PC-3 (cell line): ENCODE measurements at regions not wholly inside any gene's neighbourhood (a gene's known extent, or its start where the extent isn't known, plus 50 kb on each side); places are given as distances from the start of the nearest gene placed in this dataset.

Experiments
- ATAC-seq: fragments of 200-7000 bp; cut with Tn5 transposase; 2 replicates; pipeline ENCODE4 v1.9.1; 2020; ENCODE audit warnings: mild to moderate bottlenecking, moderate library complexity
- BruUV-seq: library from RNA; stranded (reverse); fragments of 400-500 nt; replicated peaks from 2 replicates; lab custom pipeline; 2021; lab: Mats Ljungman, UMichigan
- CTCF ChIA-PET: fragments of 300-600 bp; sonication (Branson Sonifier 250); formaldehyde crosslinking; loops from one replicate; lab custom pipeline; 2022; ENCODE audit warnings: antibody characterized with exemption; lab: Charles Lee
- POLR2A ChIA-PET: fragments of 300-600 bp; sonication (Branson Sonifier 250); formaldehyde crosslinking; loops from one replicate; lab custom pipeline; 2022; ENCODE audit warnings: antibody characterized with exemption; ENCODE audit not compliant: unreplicated experiment; lab: Charles Lee
- DNase-seq: peaks from one replicate; pipeline ENCODE4 v3.0.0-alpha.2; 2015
- H2AFZ ChIP-seq: fragments of 300-600 bp; sonication (generic); 2 replicates; pipeline ENCODE4 v1.6.0; 2016; ENCODE audit warnings: antibody characterized with exemption, low read length
- H3F3A ChIP-seq: fragments of 300-600 bp; sonication (generic); one replicate; pipeline ENCODE4 v1.6.0; 2017; ENCODE audit warnings: antibody characterized with exemption, low read length, control low read depth, mild to moderate bottlenecking; ENCODE audit not compliant: unreplicated experiment
- H3K27ac ChIP-seq: fragments of 300-600 bp; sonication (generic); 2 replicates; pipeline ENCODE4 v1.5.1; 2016; ENCODE audit warnings: mild to moderate bottlenecking, low read length
- H3K27me3 ChIP-seq: fragments of 300-600 bp; sonication (generic); 2 replicates; pipeline ENCODE4 v1.6.1; 2016; ENCODE audit warnings: low read length, mixed read lengths
- H3K36me3 ChIP-seq: fragments of 300-600 bp; sonication (generic); 2 replicates; pipeline ENCODE4 v1.6.1; 2016; ENCODE audit warnings: low read depth, mixed run types, low read length, mixed read lengths
- H3K4me1 ChIP-seq: fragments of 300-600 bp; sonication (generic); 2 replicates; pipeline ENCODE4 v1.5.1; 2016; ENCODE audit warnings: low read length; ENCODE audit not compliant: insufficient read depth
- H3K4me2 ChIP-seq: fragments of 300-600 bp; sonication (generic); 2 replicates; pipeline ENCODE4 v1.6.0; 2016; ENCODE audit warnings: low read length
- H3K4me3 ChIP-seq: fragments of 300-600 bp; sonication (generic); 2 replicates; pipeline ENCODE4 v1.5.1; 2016; ENCODE audit warnings: mild to moderate bottlenecking, low read length, mixed read lengths
- H3K79me2 ChIP-seq: fragments of 300-600 bp; sonication (generic); 2 replicates; pipeline ENCODE4 v1.6.1; 2017; ENCODE audit warnings: low read length, mixed read lengths
- H3K9ac ChIP-seq: fragments of 300-600 bp; sonication (generic); 2 replicates; pipeline ENCODE4 v1.6.0; 2016; ENCODE audit warnings: mild to moderate bottlenecking, low read length
- H3K9me2 ChIP-seq: fragments of 300-600 bp; sonication (generic); replicated peaks from 2 replicates; pipeline ENCODE4 v1.6.1; 2016; ENCODE audit warnings: mixed run types, low read length, mixed read lengths
- H3K9me3 ChIP-seq: fragments of 300-600 bp; sonication (generic); 2 replicates; pipeline ENCODE4 v1.6.1; 2016; ENCODE audit warnings: low read length, mixed read lengths
- H4K20me1 ChIP-seq: fragments of 300-600 bp; sonication (generic); 2 replicates; pipeline ENCODE4 v1.6.1; 2016; ENCODE audit warnings: low read length, mixed read lengths
- EZH2 ChIP-seq: fragments of 300-600 bp; sonication (generic); IDR thresholded peaks from one replicate; pipeline ENCODE4 v1.6.1; 2017; ENCODE audit warnings: antibody characterized with exemption, mild to moderate bottlenecking, low read length; ENCODE audit not compliant: unreplicated experiment
- EZH2phosphoT487 ChIP-seq: fragments of 300-600 bp; sonication (generic); IDR thresholded peaks from 2 replicates; pipeline ENCODE4 v1.6.1; 2018; ENCODE audit warnings: mild to moderate bottlenecking, antibody characterized with exemption, low read length, borderline replicate concordance
- intact Hi-C: fragments of 100-400 bp; cut with micrococcal nuclease; formaldehyde crosslinking; loops from 2 replicates; pipeline ENCODE4 v1.9.0; 2023
- TF ChIP-seq, protein P1 (sequence below): fragments of 300-600 bp; sonication (generic); conservative IDR thresholded peaks from 2 replicates; pipeline ENCODE4 v1.5.1; 2017; ENCODE audit warnings: antibody characterized with exemption, low read depth, mild to moderate bottlenecking, low read length

DNA sequence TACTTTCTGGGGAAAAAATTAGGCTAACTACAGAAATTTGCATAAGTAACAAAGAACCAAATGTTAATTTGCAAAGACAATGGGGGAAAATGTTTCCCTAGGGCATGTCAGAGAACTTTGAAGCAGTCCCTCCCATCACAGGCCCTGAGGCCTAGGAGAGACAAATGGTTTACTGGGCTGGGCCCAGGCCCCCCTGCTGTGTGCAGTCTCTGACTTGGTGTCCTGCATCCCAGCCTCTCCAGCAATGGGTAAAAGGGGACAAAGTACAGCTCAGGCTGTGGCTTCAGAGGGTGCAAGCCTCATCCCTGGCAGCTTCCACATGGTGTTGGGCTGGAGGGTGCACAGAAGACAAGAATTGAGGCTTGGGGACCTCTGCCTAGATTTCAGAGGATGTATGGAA is 788.4 kb downstream of the FRK start:
- Histone ChIP-seq H3K4me3 (no peak overlapping the region), H3K9me2 (no peaks in the 10 kb centered on the region), H2AFZ (no peak overlapping the region), H3K4me1 (no peaks in the 10 kb centered on the region), H3K79me2 (no peaks in the 10 kb centered on the region), H3K9me3 (no peaks in the 10 kb centered on the region), H3K9ac (no peak overlapping the region), H4K20me1 (no peaks in the 10 kb centered on the region), H3F3A (no peaks in the 10 kb centered on the region), H3K36me3 (no peaks in the 10 kb centered on the region), H3K4me2 (no peak overlapping the region), H3K27me3 (no peaks in the 10 kb centered on the region), H3K27ac (no peak overlapping the region)
- DNase-seq (no peak), ATAC-seq (no peak)
- TF ChIP-seq, protein P1, sequence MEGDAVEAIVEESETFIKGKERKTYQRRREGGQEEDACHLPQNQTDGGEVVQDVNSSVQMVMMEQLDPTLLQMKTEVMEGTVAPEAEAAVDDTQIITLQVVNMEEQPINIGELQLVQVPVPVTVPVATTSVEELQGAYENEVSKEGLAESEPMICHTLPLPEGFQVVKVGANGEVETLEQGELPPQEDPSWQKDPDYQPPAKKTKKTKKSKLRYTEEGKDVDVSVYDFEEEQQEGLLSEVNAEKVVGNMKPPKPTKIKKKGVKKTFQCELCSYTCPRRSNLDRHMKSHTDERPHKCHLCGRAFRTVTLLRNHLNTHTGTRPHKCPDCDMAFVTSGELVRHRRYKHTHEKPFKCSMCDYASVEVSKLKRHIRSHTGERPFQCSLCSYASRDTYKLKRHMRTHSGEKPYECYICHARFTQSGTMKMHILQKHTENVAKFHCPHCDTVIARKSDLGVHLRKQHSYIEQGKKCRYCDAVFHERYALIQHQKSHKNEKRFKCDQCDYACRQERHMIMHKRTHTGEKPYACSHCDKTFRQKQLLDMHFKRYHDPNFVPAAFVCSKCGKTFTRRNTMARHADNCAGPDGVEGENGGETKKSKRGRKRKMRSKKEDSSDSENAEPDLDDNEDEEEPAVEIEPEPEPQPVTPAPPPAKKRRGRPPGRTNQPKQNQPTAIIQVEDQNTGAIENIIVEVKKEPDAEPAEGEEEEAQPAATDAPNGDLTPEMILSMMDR = no peak
- TF ChIP-seq EZH2 (no peak), EZH2phosphoT487 (no peak)
- ChIA-PET POLR2A (no interaction called here), CTCF (no interaction called here)
- no TSS peak for BruUV-seq
- intact Hi-C loops = no loop called here

DNA sequence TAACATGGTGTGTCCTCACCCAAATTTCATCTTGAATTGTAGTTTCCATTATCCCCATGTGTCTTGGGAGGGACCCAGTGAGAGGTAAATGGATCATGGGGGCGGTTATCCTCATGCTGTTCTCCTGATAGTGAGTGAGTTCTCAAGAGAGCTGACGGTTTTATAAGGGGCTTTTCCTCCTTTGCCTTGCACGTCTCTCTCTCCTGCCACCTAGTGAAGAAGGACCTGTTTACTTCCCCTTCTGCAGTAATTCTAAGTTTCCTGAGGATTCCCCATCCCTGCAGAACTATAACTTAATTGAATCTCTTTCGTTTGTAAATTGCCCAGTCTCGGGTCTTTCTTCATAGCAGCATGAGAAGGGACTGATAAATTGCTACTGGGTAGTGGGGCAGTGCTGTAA is 789.3 kb downstream of the FRK start:
- Histone ChIP-seq H3F3A (no peaks in the 10 kb centered on the region), H4K20me1 (no peaks in the 10 kb centered on the region), H3K4me1 (no peaks in the 10 kb centered on the region), H3K9ac (no peak overlapping the region), H2AFZ (no peak overlapping the region), H3K79me2 (no peaks in the 10 kb centered on the region), H3K36me3 (no peaks in the 10 kb centered on the region), H3K4me2 (no peak overlapping the region), H3K4me3 (no peak overlapping the region), H3K9me2 (no peaks in the 10 kb centered on the region), H3K9me3 (no peaks in the 10 kb centered on the region), H3K27ac (no peak overlapping the region), H3K27me3 (no peaks in the 10 kb centered on the region)
- BruUV-seq = no TSS peak
- DNase-seq (no peak), ATAC-seq (no peak)
- TF ChIP-seq, protein P1 = no peak
- TF ChIP-seq EZH2 (no peak), EZH2phosphoT487 (no peak)
- intact Hi-C loops = no loop called here
- CTCF ChIA-PET = no interaction called here
- POLR2A ChIA-PET = no interaction called here

DNA sequence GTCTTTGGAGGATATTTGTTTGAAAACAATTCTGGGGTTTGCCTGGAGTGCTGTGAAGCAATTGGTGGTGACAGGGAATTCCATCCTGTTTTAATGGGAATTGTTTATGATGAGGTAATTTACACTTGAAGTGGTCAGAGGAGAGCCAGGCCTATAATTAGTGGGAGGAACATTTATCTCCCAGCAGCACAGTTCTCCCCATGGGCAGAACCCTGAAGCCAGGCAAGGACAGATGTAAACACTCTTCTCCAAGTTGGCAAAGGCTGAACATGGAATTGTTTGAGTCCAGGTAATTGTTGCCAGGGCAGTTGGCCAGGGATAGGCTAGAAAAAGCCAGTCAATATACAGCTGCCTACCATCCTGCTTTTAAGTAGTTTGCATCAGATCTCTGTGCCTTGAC is 789.7 kb downstream of the FRK start:
- Histone ChIP-seq H3K79me2 (no peaks in the 10 kb centered on the region), H2AFZ (no peak overlapping the region), H3K4me1 (no peaks in the 10 kb centered on the region), H3K9ac (no peak overlapping the region), H3F3A (no peaks in the 10 kb centered on the region), H3K4me3 (no peak overlapping the region), H4K20me1 (no peaks in the 10 kb centered on the region), H3K36me3 (no peaks in the 10 kb centered on the region), H3K27ac (no peak overlapping the region), H3K9me2 (no peaks in the 10 kb centered on the region), H3K4me2 (no peak overlapping the region), H3K27me3 (no peaks in the 10 kb centered on the region), H3K9me3 (no peaks in the 10 kb centered on the region)
- TF ChIP-seq EZH2phosphoT487 (no peak), EZH2 (no peak)
- TF ChIP-seq, protein P1 = no peak
- CTCF ChIA-PET = no interaction called here
- ATAC-seq = no peak
- no TSS peak for BruUV-seq
- intact Hi-C loops = no loop called here
- POLR2A ChIA-PET = no interaction called here
- DNase-seq = no peak
